Caco-2 (cell line): ENCODE measurements at regions not wholly inside any gene's neighbourhood (a gene's known extent, or its start where the extent isn't known, plus 50 kb on each side); places are given as distances from the start of the nearest gene placed in this dataset.

Source experiments
- BruUV-seq: library from RNA; stranded (reverse); fragments of 400-500 nt; replicated peaks from 2 replicates; lab custom pipeline; 2021; lab: Mats Ljungman, UMichigan
- CTCF ChIA-PET: fragments of 300-600 bp; sonication (Branson Sonifier 250); formaldehyde crosslinking; loops from one replicate; lab custom pipeline; 2022; ENCODE audit warnings: antibody characterized with exemption; lab: Charles Lee
- POLR2A ChIA-PET: fragments of 300-600 bp; sonication (Branson Sonifier 250); formaldehyde crosslinking; loops from one replicate; lab custom pipeline; 2022; ENCODE audit warnings: antibody characterized with exemption; lab: Charles Lee
- DNase-seq, 2 experiments: peaks; one replicate each; pipeline versions ENCODE4 v3.0.0 to v3.0.0-alpha.2; 2020 to 2022
- H3K27me3 ChIP-seq: replicated peaks from 2 replicates; pipeline ENCODE4 v1.6.0; 2011; ENCODE audit warnings: low read length; ENCODE audit not compliant: control insufficient read depth, insufficient read depth
- H3K36me3 ChIP-seq: 2 replicates; pipeline ENCODE4 v1.5.1; 2011; ENCODE audit warnings: low read length; ENCODE audit not compliant: control insufficient read depth, insufficient read depth
- H3K4me1 ChIP-seq: fragments of 250-450 bp; sonication (Bioruptor Pico); 2 replicates; pipeline ENCODE4 v1.5.1; 2020; ENCODE audit warnings: mild to moderate bottlenecking
- H3K4me3 ChIP-seq: 2 replicates; pipeline ENCODE4 v1.5.1; 2011; ENCODE audit warnings: low read depth, mild to moderate bottlenecking, control low read depth, low read length
- H3K9me3 ChIP-seq: fragments of 250-450 bp; sonication (Bioruptor Pico); 2 replicates; pipeline ENCODE4 v1.5.1; 2020; ENCODE audit warnings: mild to moderate bottlenecking, moderate library complexity
- H3K27ac Mint-ChIP-seq: one replicate; pipeline ENCODE4 v1.8.0; 2022; ENCODE audit warnings: mixed read lengths; ENCODE audit not compliant: unreplicated experiment
- H3K27me3 Mint-ChIP-seq: one replicate; pipeline ENCODE4 v1.8.0; 2022; ENCODE audit warnings: mixed read lengths; ENCODE audit not compliant: insufficient read depth, unreplicated experiment
- H3K36me3 Mint-ChIP-seq: one replicate; pipeline ENCODE4 v1.8.0; 2022; ENCODE audit warnings: mild to moderate bottlenecking, mixed read lengths; ENCODE audit not compliant: insufficient read depth, unreplicated experiment
- H3K4me1 Mint-ChIP-seq: one replicate; pipeline ENCODE4 v1.8.0; 2022; ENCODE audit warnings: low read depth, mixed read lengths; ENCODE audit not compliant: unreplicated experiment
- H3K4me3 Mint-ChIP-seq: one replicate; pipeline ENCODE4 v1.8.0; 2022; ENCODE audit warnings: mild to moderate bottlenecking, moderate library complexity, mixed read lengths; ENCODE audit not compliant: unreplicated experiment
- H3K9me3 Mint-ChIP-seq: one replicate; pipeline ENCODE4 v1.8.0; 2022; ENCODE audit warnings: mixed read lengths; ENCODE audit not compliant: unreplicated experiment
- intact Hi-C: fragments of 100-400 bp; cut with micrococcal nuclease; formaldehyde crosslinking; loops from one replicate; pipeline ENCODE4 v1.10.0; 2022; ENCODE audit not compliant: unreplicated experiment
- TF ChIP-seq, protein P1 (sequence below), 2 experiments: fragments of 200-600 bp in 1 of 2; IDR thresholded peaks; 1 replicate in 1 of 2; 2 replicates in 1 of 2; pipeline versions ENCODE4 v1.5.1 to v1.8.0; 2011 to 2022; ENCODE audit warnings: antibody characterized with exemption in 1 of 2, control low read depth in 1 of 2, inconsistent platforms in 1 of 2, low read depth in 1 of 2, low read length in 1 of 2, mild to moderate bottlenecking in 1 of 2, moderate library complexity in 1 of 2; ENCODE audit not compliant: insufficient read depth in 1 of 2, severe bottlenecking in 1 of 2, unreplicated experiment in 1 of 2

DNA sequence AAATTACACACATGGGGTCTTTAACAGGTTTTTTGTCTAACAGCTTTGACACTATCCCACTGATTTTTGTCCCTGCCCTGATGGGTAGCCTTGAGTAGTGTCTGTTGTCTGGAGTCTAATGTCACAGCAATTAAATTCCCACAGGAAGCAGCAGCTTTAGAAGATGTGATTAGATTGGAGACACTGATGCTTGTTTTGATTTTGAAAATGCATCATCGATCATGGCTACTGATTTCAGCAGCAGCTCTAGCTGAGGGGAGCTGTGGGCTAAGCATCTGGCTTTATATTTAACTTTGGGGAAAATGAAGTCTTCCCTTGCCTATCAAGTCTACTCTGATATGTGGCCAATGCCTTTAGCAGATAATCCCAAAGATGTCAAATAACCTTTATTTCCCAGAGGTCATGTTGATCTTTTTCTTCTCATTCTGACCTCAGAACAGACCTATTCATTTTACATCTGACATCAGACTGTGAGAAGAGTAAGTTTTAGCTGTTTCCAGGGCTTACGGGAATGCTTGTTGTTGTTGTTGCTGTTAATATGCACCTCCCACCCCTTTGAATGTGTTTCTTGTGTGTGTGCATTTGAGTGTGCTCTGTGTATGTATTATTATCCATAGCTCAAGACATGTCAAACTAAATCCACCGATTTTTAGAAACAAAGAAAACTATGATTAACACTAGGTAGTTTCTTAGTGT lies 704.9 kb upstream of the NUDT12 start:
- Mint-ChIP-seq H3K9me3 (no peaks in the 10 kb centered on the region), H3K4me1 (peaks cover 7% of the 10 kb centered on the region), H3K27ac (no peak overlapping the region), H3K36me3 (no peaks in the 10 kb centered on the region), H3K27me3 (no peaks in the 10 kb centered on the region), H3K4me3 (no peak overlapping the region)
- Histone ChIP-seq H3K9me3 (no peaks in the 10 kb centered on the region), H3K4me1 (0 out of 2 replicates have a peak, but pooled peaks cover 8% of the 10 kb centered on the region), H3K27me3 (no peaks in the 10 kb centered on the region), H3K4me3 (no peak overlapping the region), H3K36me3 (no peaks in the 10 kb centered on the region)
- intact Hi-C loops = no loop called here
- DNase-seq = no peak
- TF ChIP-seq, protein P1, sequence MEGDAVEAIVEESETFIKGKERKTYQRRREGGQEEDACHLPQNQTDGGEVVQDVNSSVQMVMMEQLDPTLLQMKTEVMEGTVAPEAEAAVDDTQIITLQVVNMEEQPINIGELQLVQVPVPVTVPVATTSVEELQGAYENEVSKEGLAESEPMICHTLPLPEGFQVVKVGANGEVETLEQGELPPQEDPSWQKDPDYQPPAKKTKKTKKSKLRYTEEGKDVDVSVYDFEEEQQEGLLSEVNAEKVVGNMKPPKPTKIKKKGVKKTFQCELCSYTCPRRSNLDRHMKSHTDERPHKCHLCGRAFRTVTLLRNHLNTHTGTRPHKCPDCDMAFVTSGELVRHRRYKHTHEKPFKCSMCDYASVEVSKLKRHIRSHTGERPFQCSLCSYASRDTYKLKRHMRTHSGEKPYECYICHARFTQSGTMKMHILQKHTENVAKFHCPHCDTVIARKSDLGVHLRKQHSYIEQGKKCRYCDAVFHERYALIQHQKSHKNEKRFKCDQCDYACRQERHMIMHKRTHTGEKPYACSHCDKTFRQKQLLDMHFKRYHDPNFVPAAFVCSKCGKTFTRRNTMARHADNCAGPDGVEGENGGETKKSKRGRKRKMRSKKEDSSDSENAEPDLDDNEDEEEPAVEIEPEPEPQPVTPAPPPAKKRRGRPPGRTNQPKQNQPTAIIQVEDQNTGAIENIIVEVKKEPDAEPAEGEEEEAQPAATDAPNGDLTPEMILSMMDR (IDR thresholded peaks at IDR 0.05; ENCODE audit: insufficient read depth in 1 of 2, low read depth in 1 of 2, low read length in 1 of 2, severe bottlenecking in 1 of 2, unreplicated experiment in 1 of 2) = no peak
- CTCF ChIA-PET = no interaction called here
- no TSS peak for BruUV-seq
- POLR2A ChIA-PET = no interaction called here

GRCh38 chr5:104266161-104266560 lies 703.6 kb upstream of the NUDT12 start:
- Histone ChIP-seq H3K4me3 (no peak overlapping the region), H3K9me3 (no peaks in the 10 kb centered on the region), H3K27me3 (no peaks in the 10 kb centered on the region), H3K36me3 (no peaks in the 10 kb centered on the region), H3K4me1 (0 out of 2 replicates have a peak, but pooled peaks cover 8% of the 10 kb centered on the region)
- H3K4me1 Mint-ChIP-seq = peaks cover 7% of the 10 kb centered on the region
- H3K4me3 Mint-ChIP-seq = no peak overlapping the region
- intact Hi-C loops = no loop called here
- no TSS peak for BruUV-seq
- no peaks in the 10 kb centered on the region for H3K27me3 Mint-ChIP-seq
- CTCF ChIA-PET = no interaction called here
- POLR2A ChIA-PET = no interaction called here
- DNase-seq = no peak
- TF ChIP-seq, protein P1 (IDR thresholded peaks at IDR 0.05; ENCODE audit: insufficient read depth in 1 of 2, low read depth in 1 of 2, low read length in 1 of 2, severe bottlenecking in 1 of 2, unreplicated experiment in 1 of 2) = no peak
- no peaks in the 10 kb centered on the region for H3K9me3 Mint-ChIP-seq
- no peaks in the 10 kb centered on the region for H3K36me3 Mint-ChIP-seq
- H3K27ac Mint-ChIP-seq = no peak overlapping the region

GRCh38 chr5:104265531-104266140 lies 703.0 kb upstream of the NUDT12 start:
- H3K36me3 Mint-ChIP-seq = no peaks in the 10 kb centered on the region
- no peak overlapping the region for H3K4me3 ChIP-seq
- POLR2A ChIA-PET = no interaction called here
- intact Hi-C loops = no loop called here
- 0 out of 2 replicates have a peak, but pooled peaks cover 8% of the 10 kb centered on the region for H3K4me1 ChIP-seq
- peak in 1 of 2 experiments; percentile 31 for DNase-seq
- no TSS peak for BruUV-seq
- H3K27me3 ChIP-seq = no peaks in the 10 kb centered on the region
- TF ChIP-seq, protein P1 (IDR thresholded peaks at IDR 0.05; ENCODE audit: insufficient read depth in 1 of 2, low read depth in 1 of 2, low read length in 1 of 2, severe bottlenecking in 1 of 2, unreplicated experiment in 1 of 2) = no peak
- CTCF ChIA-PET = no interaction called here
- no peaks in the 10 kb centered on the region for H3K27me3 Mint-ChIP-seq
- H3K9me3 ChIP-seq = no peaks in the 10 kb centered on the region
- H3K27ac Mint-ChIP-seq = no peak overlapping the region
- no peaks in the 10 kb centered on the region for H3K36me3 ChIP-seq
- peaks cover 7% of the 10 kb centered on the region for H3K4me1 Mint-ChIP-seq
- H3K9me3 Mint-ChIP-seq = no peaks in the 10 kb centered on the region
- no peak overlapping the region for H3K4me3 Mint-ChIP-seq
